ENCODE measurements at regions not wholly inside any gene's neighbourhood (a gene's known extent, or its start where the extent isn't known, plus 50 kb on each side); places are given as distances from the start of the nearest gene placed in this dataset.

DNA sequence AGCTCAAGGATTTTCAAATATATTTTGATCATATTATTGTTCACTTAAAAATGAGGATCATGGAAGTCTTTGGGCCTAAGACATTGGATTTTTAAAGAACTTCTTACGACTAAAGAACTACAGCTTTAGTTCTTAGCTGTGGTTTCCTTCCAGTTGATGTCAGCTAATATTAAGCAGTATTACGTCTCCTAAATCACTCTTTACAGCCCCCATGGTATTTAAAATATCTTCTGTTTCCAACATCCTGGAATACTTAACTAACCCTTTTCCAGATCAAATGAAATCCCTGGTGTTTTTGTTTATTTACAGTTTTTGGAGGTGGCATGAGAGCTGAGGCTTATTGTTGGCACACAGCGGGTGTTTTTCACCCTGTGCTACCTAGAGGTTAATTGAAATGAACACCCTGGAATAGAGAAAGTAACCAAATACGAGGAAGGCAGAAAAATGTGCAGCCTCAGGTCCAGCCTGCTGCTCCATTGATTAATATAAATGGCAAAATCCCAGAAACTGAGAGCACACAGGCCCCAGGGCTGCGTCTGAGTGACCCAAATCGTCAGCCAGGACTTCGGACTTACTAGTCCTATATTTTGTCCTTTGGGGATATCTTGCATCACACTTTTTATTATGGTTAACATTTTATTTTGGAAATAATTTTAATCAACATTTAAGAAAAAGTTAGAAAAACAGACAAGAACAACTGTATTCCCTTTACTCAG lies 52.3 kb upstream of the ICE1 start:
- TF ChIP-seq CTCF (conservative IDR thresholded peaks at IDR 0.05; ENCODE audit: low read depth, low read length) = no peak
- no peak for TF ChIP-seq EZH2 (IDR thresholded peaks at IDR 0.05; ENCODE audit: low read length, unreplicated experiment)
- TF ChIP-seq EZH2phosphoT487 (IDR thresholded peaks at IDR 0.05; ENCODE audit: borderline replicate concordance, low read length) = no peak
